ENCODE measurements at regions not wholly inside any gene's neighbourhood (a gene's known extent, or its start where the extent isn't known, plus 50 kb on each side); places are given as distances from the start of the nearest gene placed in this dataset.

- no peaks in the 10 kb centered on the region for H4K20me1 ChIP-seq (ENCODE audit: insufficient read depth)
- H3K9ac ChIP-seq = no peak overlapping the region
- H3K79me2 ChIP-seq (ENCODE audit: insufficient read depth) = no peaks in the 10 kb centered on the region
- no peaks in the 10 kb centered on the region for H3K4me1 ChIP-seq (ENCODE audit: insufficient read depth)
- H3K36me3 ChIP-seq (ENCODE audit: low read depth) = no peaks in the 10 kb centered on the region
- no peak overlapping the region for H3K4me3 ChIP-seq
- no peak for DNase-seq
- H3K27me3 ChIP-seq (replicated peaks; ENCODE audit: insufficient read depth) = no peaks in the 10 kb centered on the region
- no peaks in the 10 kb centered on the region for H3K9me3 ChIP-seq (ENCODE audit: low read depth)
- H3K27ac ChIP-seq = no peak overlapping the region
- in situ Hi-C loops (cut with MboI) = no loop called here
- H3F3A ChIP-seq (ENCODE audit: insufficient read depth) = no peaks in the 10 kb centered on the region
- no peaks in the 10 kb centered on the region for H3K9me2 ChIP-seq (ENCODE audit: insufficient read depth)
- no peak overlapping the region for H3K4me2 ChIP-seq (ENCODE audit: unreplicated experiment)
- H2AFZ ChIP-seq = no peak overlapping the region
- TF ChIP-seq EZH2 (IDR thresholded peaks at IDR 0.05; ENCODE audit: insufficient read depth, poor library complexity, severe bottlenecking) (no peak), EZH2phosphoT487 (IDR thresholded peaks at IDR 0.05; ENCODE audit: insufficient read depth, low read depth) (no peak)
These were observed 155.7 kb downstream of the FAM170A start for GRCh38 chr5:119785057-119785456.

GRCh38 chr5:119789406-119790117 lies 160.2 kb downstream of the FAM170A start:
- H3K27ac ChIP-seq = no peak overlapping the region
- WGBS, 2 experiments (ENCODE audit: low coverage in 1 of 2, low lambda C conversion rate in 2 of 2, missing lambda C conversion rate in 2 of 2) = 25 to 27% methylated on average over 2 of the region's 2 CpGs
- no peaks in the 10 kb centered on the region for H4K20me1 ChIP-seq (ENCODE audit: insufficient read depth)
- in situ Hi-C loops (cut with MboI) = no loop called here
- H3K9ac ChIP-seq = no peak overlapping the region
- H3F3A ChIP-seq (ENCODE audit: insufficient read depth) = no peaks in the 10 kb centered on the region
- TF ChIP-seq EZH2 (IDR thresholded peaks at IDR 0.05; ENCODE audit: insufficient read depth, poor library complexity, severe bottlenecking) (no peak), EZH2phosphoT487 (IDR thresholded peaks at IDR 0.05; ENCODE audit: insufficient read depth, low read depth) (no peak)
- no peaks in the 10 kb centered on the region for H3K79me2 ChIP-seq (ENCODE audit: insufficient read depth)
- no peak overlapping the region for H2AFZ ChIP-seq
- no peak overlapping the region for H3K4me2 ChIP-seq (ENCODE audit: unreplicated experiment)
- no peaks in the 10 kb centered on the region for H3K27me3 ChIP-seq (replicated peaks; ENCODE audit: insufficient read depth)
- no peaks in the 10 kb centered on the region for H3K36me3 ChIP-seq (ENCODE audit: low read depth)
- H3K4me1 ChIP-seq (ENCODE audit: insufficient read depth) = no peaks in the 10 kb centered on the region
- DNase-seq = no peak
- no peaks in the 10 kb centered on the region for H3K9me3 ChIP-seq (ENCODE audit: low read depth)
- H3K4me3 ChIP-seq = no peak overlapping the region
- H3K9me2 ChIP-seq (ENCODE audit: insufficient read depth) = no peaks in the 10 kb centered on the region

GRCh38 chr5:119792161-119792799 lies 162.9 kb downstream of the FAM170A start:
- no peaks in the 10 kb centered on the region for H3K9me3 ChIP-seq (ENCODE audit: low read depth)
- no peaks in the 10 kb centered on the region for H3F3A ChIP-seq (ENCODE audit: insufficient read depth)
- TF ChIP-seq EZH2 (IDR thresholded peaks at IDR 0.05; ENCODE audit: insufficient read depth, poor library complexity, severe bottlenecking) = no peak
- TF ChIP-seq EZH2phosphoT487 (IDR thresholded peaks at IDR 0.05; ENCODE audit: insufficient read depth, low read depth) = no peak
- in situ Hi-C loops (cut with MboI) = no loop called here
- no peak overlapping the region for H3K4me2 ChIP-seq (ENCODE audit: unreplicated experiment)
- no peaks in the 10 kb centered on the region for H4K20me1 ChIP-seq (ENCODE audit: insufficient read depth)
- no peak for DNase-seq
- H3K36me3 ChIP-seq (ENCODE audit: low read depth) = no peaks in the 10 kb centered on the region
- no peaks in the 10 kb centered on the region for H3K79me2 ChIP-seq (ENCODE audit: insufficient read depth)
- H3K27me3 ChIP-seq (replicated peaks; ENCODE audit: insufficient read depth) = no peaks in the 10 kb centered on the region
- no peak overlapping the region for H3K9ac ChIP-seq
- no peak overlapping the region for H3K4me3 ChIP-seq
- H3K4me1 ChIP-seq (ENCODE audit: insufficient read depth) = no peaks in the 10 kb centered on the region
- no peak overlapping the region for H3K27ac ChIP-seq
- WGBS, 2 experiments (ENCODE audit: low coverage in 1 of 2, low lambda C conversion rate in 2 of 2, missing lambda C conversion rate in 2 of 2) = 3 to 5% methylated on average over 5 of the region's 5 CpGs
- H2AFZ ChIP-seq = no peak overlapping the region
- no peaks in the 10 kb centered on the region for H3K9me2 ChIP-seq (ENCODE audit: insufficient read depth)

DNA sequence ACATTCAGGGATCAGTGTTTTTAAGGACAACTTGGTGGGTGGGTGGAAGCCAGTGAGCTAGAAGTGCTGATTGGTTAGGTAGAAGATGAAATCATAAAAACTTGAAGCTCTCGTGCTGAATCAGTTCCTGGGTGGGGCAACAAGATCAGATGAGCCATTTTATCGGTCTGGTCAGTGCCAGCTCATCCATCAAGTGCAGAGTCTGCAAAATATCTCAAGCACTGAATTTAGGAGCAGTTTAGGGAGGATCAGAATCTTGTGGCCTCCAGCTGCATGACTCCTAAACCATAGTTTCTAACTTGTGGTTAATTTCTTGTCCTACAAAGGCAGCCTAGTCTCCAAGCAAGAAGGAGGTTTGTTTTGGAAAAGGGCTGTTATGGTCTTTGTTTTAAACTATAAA lies 166.4 kb downstream of the FAM170A start:
- Histone ChIP-seq H3K4me1 (ENCODE audit: insufficient read depth) (no peaks in the 10 kb centered on the region), H3K27me3 (replicated peaks; ENCODE audit: insufficient read depth) (no peaks in the 10 kb centered on the region), H3K79me2 (ENCODE audit: insufficient read depth) (no peaks in the 10 kb centered on the region), H3K9ac (no peak overlapping the region), H3K4me2 (ENCODE audit: unreplicated experiment) (no peak overlapping the region), H3K27ac (no peak overlapping the region), H3K36me3 (ENCODE audit: low read depth) (no peaks in the 10 kb centered on the region), H3K9me3 (ENCODE audit: low read depth) (no peaks in the 10 kb centered on the region), H3F3A (ENCODE audit: insufficient read depth) (no peaks in the 10 kb centered on the region), H2AFZ (no peak overlapping the region), H4K20me1 (ENCODE audit: insufficient read depth) (no peaks in the 10 kb centered on the region), H3K9me2 (ENCODE audit: insufficient read depth) (no peaks in the 10 kb centered on the region), H3K4me3 (no peak overlapping the region)
- in situ Hi-C loops (cut with MboI) = no loop called here
- no peak for TF ChIP-seq EZH2 (IDR thresholded peaks at IDR 0.05; ENCODE audit: insufficient read depth, poor library complexity, severe bottlenecking)
- no peak for TF ChIP-seq EZH2phosphoT487 (IDR thresholded peaks at IDR 0.05; ENCODE audit: insufficient read depth, low read depth)
- DNase-seq = peak; percentile 8
- 0% methylated on average over 2 of the region's 2 CpGs for WGBS, 2 experiments (ENCODE audit: low coverage in 1 of 2, low lambda C conversion rate in 2 of 2, missing lambda C conversion rate in 2 of 2)

Data from GM23248 (cell line).